ENCODE measurements at regions not wholly inside any gene's neighbourhood (a gene's known extent, or its start where the extent isn't known, plus 50 kb on each side); places are given as distances from the start of the nearest gene placed in this dataset.

- no peak overlapping the region for H3K9ac ChIP-seq (ENCODE audit: low read length)
- no peaks in the 10 kb centered on the region for H3K9me3 ChIP-seq (ENCODE audit: insufficient read depth, low read length)
- H3K4me3 ChIP-seq (ENCODE audit: low read length): no peak overlapping the region
- no peaks in the 10 kb centered on the region for H3K36me3 ChIP-seq (replicated peaks; ENCODE audit: low read depth, low read length)
- H3K27ac ChIP-seq (ENCODE audit: low read length): no peak overlapping the region
- no peak overlapping the region for H3K4me2 ChIP-seq (ENCODE audit: low read length)
- no peaks in the 10 kb centered on the region for H3K4me1 ChIP-seq (ENCODE audit: low read length)
- H2AFZ ChIP-seq (ENCODE audit: low read depth, low read length): no peak overlapping the region
- TF ChIP-seq CTCF (IDR thresholded peaks at IDR 0.05; ENCODE audit: low read depth, low read length) (no peak), EZH2phosphoT487 (IDR thresholded peaks at IDR 0.05; ENCODE audit: low read depth) (no peak)
- peaks cover 5% of the 10 kb centered on the region; the same call in 1 of the 2 replicates for H3K27me3 ChIP-seq (ENCODE audit: low read depth, low read length)
- H4K20me1 ChIP-seq (ENCODE audit: insufficient read depth, low read length): no peaks in the 10 kb centered on the region
- H3K79me2 ChIP-seq (ENCODE audit: low read length): no peaks in the 10 kb centered on the region
Observed at GRCh38 chr9:78568774-78569173, 271.8 kb downstream of the PSAT1 start.

GRCh38 chr9:78572266-78572665, 275.3 kb downstream of the PSAT1 start:
- H3K36me3 ChIP-seq (replicated peaks; ENCODE audit: low read depth, low read length): no peaks in the 10 kb centered on the region
- H3K9me3 ChIP-seq (ENCODE audit: insufficient read depth, low read length): no peaks in the 10 kb centered on the region
- H3K9ac ChIP-seq (ENCODE audit: low read length): no peak overlapping the region
- TF ChIP-seq EZH2phosphoT487 (IDR thresholded peaks at IDR 0.05; ENCODE audit: low read depth) (no peak), CTCF (IDR thresholded peaks at IDR 0.05; ENCODE audit: low read depth, low read length) (no peak)
- H2AFZ ChIP-seq (ENCODE audit: low read depth, low read length): no peak overlapping the region
- H4K20me1 ChIP-seq (ENCODE audit: insufficient read depth, low read length): no peaks in the 10 kb centered on the region
- H3K4me1 ChIP-seq (ENCODE audit: low read length): no peaks in the 10 kb centered on the region
- H3K79me2 ChIP-seq (ENCODE audit: low read length): no peaks in the 10 kb centered on the region
- no peak overlapping the region for H3K4me3 ChIP-seq (ENCODE audit: low read length)
- no peak overlapping the region for H3K27ac ChIP-seq (ENCODE audit: low read length)
- H3K4me2 ChIP-seq (ENCODE audit: low read length): no peak overlapping the region
- no peaks in the 10 kb centered on the region for H3K27me3 ChIP-seq (ENCODE audit: low read depth, low read length)

- Histone ChIP-seq H3K27ac (ENCODE audit: low read length) (no peak overlapping the region), H3K27me3 (ENCODE audit: low read depth, low read length) (no peaks in the 10 kb centered on the region), H3K9me3 (ENCODE audit: insufficient read depth, low read length) (no peaks in the 10 kb centered on the region), H3K4me3 (ENCODE audit: low read length) (no peak overlapping the region), H3K79me2 (ENCODE audit: low read length) (no peaks in the 10 kb centered on the region), H3K9ac (ENCODE audit: low read length) (no peak overlapping the region), H2AFZ (ENCODE audit: low read depth, low read length) (no peak overlapping the region), H3K4me1 (ENCODE audit: low read length) (no peaks in the 10 kb centered on the region), H3K4me2 (ENCODE audit: low read length) (no peak overlapping the region), H4K20me1 (ENCODE audit: insufficient read depth, low read length) (no peaks in the 10 kb centered on the region), H3K36me3 (replicated peaks; ENCODE audit: low read depth, low read length) (no peaks in the 10 kb centered on the region)
- TF ChIP-seq CTCF (IDR thresholded peaks at IDR 0.05; ENCODE audit: low read depth, low read length): no peak
- no peak for TF ChIP-seq EZH2phosphoT487 (IDR thresholded peaks at IDR 0.05; ENCODE audit: low read depth)
Observed at GRCh38 chr9:78573205-78573604, 276.3 kb downstream of the PSAT1 start.

GRCh38 chr9:78573669-78574068, 276.7 kb downstream of the PSAT1 start:
- Histone ChIP-seq H3K79me2 (ENCODE audit: low read length) (no peaks in the 10 kb centered on the region), H3K27ac (ENCODE audit: low read length) (no peak overlapping the region), H3K9me3 (ENCODE audit: insufficient read depth, low read length) (no peaks in the 10 kb centered on the region), H4K20me1 (ENCODE audit: insufficient read depth, low read length) (no peaks in the 10 kb centered on the region), H3K4me1 (ENCODE audit: low read length) (no peaks in the 10 kb centered on the region), H3K27me3 (ENCODE audit: low read depth, low read length) (no peaks in the 10 kb centered on the region), H3K36me3 (replicated peaks; ENCODE audit: low read depth, low read length) (no peaks in the 10 kb centered on the region), H3K4me3 (ENCODE audit: low read length) (no peak overlapping the region), H2AFZ (ENCODE audit: low read depth, low read length) (no peak overlapping the region), H3K9ac (ENCODE audit: low read length) (no peak overlapping the region), H3K4me2 (ENCODE audit: low read length) (no peak overlapping the region)
- TF ChIP-seq EZH2phosphoT487 (IDR thresholded peaks at IDR 0.05; ENCODE audit: low read depth): no peak
- TF ChIP-seq CTCF (IDR thresholded peaks at IDR 0.05; ENCODE audit: low read depth, low read length): no peak
